ENCODE measurements at regions not wholly inside any gene's neighbourhood (a gene's known extent, or its start where the extent isn't known, plus 50 kb on each side); places are given as distances from the start of the nearest gene placed in this dataset.

DNA sequence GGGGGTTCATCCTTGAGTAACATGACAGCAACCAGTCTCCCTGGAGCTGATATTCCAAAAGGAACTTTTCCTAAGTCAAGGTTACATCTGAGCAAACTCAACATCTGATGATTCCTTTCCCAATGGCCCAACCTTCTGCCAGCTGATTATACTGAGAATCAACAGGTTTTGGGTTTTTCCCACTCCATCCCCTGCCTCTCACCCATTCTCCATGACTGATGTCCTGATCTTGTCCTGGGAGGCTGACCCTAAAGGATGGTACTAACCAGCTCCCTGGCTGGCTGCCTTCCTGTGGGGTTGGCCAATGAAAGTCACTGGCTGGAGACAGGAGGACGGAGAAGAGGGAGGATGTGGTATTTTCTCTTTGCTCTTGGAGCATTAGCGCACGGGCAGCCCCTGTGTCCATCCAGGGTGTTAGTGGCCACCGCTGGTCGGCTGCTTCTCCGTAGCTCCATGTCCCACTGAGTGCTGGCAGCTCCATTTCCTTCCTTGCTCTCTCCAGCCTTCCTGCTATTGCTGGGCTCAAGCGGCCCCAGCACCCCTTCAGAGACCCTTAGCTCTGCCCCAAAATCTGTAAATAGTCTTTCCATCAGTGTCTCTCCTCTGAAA lies 306.2 kb upstream of the PITRM1 start:
- 91% methylated on average over 7 of the region's 7 CpGs for WGBS (ENCODE audit: low lambda C conversion rate)
- POLR2A ChIA-PET, result no interaction called here
- no peaks in the 10 kb centered on the region for H4K20me1 ChIP-seq (ENCODE audit: insufficient read depth)

DNA sequence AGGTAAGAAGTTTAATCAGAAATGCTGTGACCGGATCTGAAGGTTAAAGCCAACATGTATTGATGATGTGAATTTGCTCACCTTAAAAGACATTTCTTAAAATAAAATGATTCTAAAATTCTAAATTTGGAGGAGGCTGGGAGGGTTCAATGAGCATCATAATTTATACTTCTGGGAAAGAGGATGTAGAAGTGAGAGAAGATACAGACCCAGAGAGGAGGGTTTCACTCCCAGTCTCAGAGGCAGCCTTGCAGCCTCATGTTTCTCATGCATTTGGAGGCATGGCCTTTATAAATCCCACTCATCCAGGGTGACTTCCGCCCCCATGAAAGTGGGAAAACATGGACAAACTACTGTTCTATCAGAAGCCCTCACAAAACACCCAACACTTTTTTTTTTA lies 305.6 kb upstream of the PITRM1 start:
- H3K27ac ChIP-seq (ENCODE audit: low read depth in 2 of 2, low read length in 1 of 2), result no peak overlapping the region
- no peak overlapping the region for H3K9ac ChIP-seq
- H2AFZ ChIP-seq (ENCODE audit: low read depth), result no peak overlapping the region
- no peaks in the 10 kb centered on the region for H3K36me3 ChIP-seq (replicated peaks in 1 of 2; ENCODE audit: control insufficient read depth in 1 of 2, insufficient read depth in 2 of 2, low read length in 1 of 2)
- DNase-seq, result no peak
- H3K9me2 ChIP-seq, result no peaks in the 10 kb centered on the region
- no peak for TF ChIP-seq FOSL2 (IDR thresholded peaks at IDR 0.05; ENCODE audit: borderline replicate concordance, low read depth)
- TF ChIP-seq TAF1 (IDR thresholded peaks at IDR 0.05; ENCODE audit: borderline replicate concordance, low read depth, low read length), result no peak
- TF ChIP-seq JUND (IDR thresholded peaks at IDR 0.05), result no peak
- TF ChIP-seq NFIC (IDR thresholded peaks at IDR 0.05; ENCODE audit: borderline replicate concordance), result no peak
- no peak for TF ChIP-seq NRF1 (IDR thresholded peaks at IDR 0.05; ENCODE audit: low read depth, low read length)
- TF ChIP-seq RCOR1 (IDR thresholded peaks at IDR 0.05; ENCODE audit: low read length), result no peak
- no peak for TF ChIP-seq CHD2 (IDR thresholded peaks at IDR 0.05; ENCODE audit: low read length, partially characterized antibody)
- no peak for TF ChIP-seq RFX5 (IDR thresholded peaks at IDR 0.05; ENCODE audit: low read length)
- TF ChIP-seq, protein P1, sequence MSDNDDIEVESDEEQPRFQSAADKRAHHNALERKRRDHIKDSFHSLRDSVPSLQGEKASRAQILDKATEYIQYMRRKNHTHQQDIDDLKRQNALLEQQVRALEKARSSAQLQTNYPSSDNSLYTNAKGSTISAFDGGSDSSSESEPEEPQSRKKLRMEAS (IDR thresholded peaks at IDR 0.05; ENCODE audit: low read depth), result no peak
- no peak for TF ChIP-seq SMC3 (IDR thresholded peaks at IDR 0.05; ENCODE audit: low read depth, low read length)
- TF ChIP-seq, protein P2, sequence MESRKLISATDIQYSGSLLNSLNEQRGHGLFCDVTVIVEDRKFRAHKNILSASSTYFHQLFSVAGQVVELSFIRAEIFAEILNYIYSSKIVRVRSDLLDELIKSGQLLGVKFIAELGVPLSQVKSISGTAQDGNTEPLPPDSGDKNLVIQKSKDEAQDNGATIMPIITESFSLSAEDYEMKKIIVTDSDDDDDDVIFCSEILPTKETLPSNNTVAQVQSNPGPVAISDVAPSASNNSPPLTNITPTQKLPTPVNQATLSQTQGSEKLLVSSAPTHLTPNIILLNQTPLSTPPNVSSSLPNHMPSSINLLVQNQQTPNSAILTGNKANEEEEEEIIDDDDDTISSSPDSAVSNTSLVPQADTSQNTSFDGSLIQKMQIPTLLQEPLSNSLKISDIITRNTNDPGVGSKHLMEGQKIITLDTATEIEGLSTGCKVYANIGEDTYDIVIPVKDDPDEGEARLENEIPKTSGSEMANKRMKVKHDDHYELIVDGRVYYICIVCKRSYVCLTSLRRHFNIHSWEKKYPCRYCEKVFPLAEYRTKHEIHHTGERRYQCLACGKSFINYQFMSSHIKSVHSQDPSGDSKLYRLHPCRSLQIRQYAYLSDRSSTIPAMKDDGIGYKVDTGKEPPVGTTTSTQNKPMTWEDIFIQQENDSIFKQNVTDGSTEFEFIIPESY (IDR thresholded peaks at IDR 0.05; ENCODE audit: borderline replicate concordance, low read depth), result no peak
- no peak for TF ChIP-seq FOXJ3 (CRISPR knock-in tag; IDR thresholded peaks at IDR 0.05)
- H3K27me3 ChIP-seq (ENCODE audit: insufficient read depth), result no peaks in the 10 kb centered on the region
- 92% methylated on average over 2 of the region's 2 CpGs for WGBS (ENCODE audit: low lambda C conversion rate)
- POLR2A ChIA-PET, result no interaction called here
- CTCF ChIA-PET, result interaction anchor here (1.0 kb wide), 1 partner anchor 76 kb away, joined by 3 read pairs; no protein-coding TSS in a partner anchor
- H3K79me2 ChIP-seq (ENCODE audit: insufficient read depth), result no peaks in the 10 kb centered on the region
- peaks cover 8% of the 10 kb centered on the region for H3F3A ChIP-seq (replicated peaks; ENCODE audit: insufficient read depth)
- H3K9me3 ChIP-seq, result no peaks in the 10 kb centered on the region
- peaks cover 0 to 9% of the 10 kb centered on the region in 2 experiments; a peak in 2 of 4 replicates for H3K4me1 ChIP-seq (ENCODE audit: control insufficient read depth in 1 of 2, insufficient read depth in 2 of 2, low read depth in 1 of 2, low read length in 1 of 2)
- H3K4me2 ChIP-seq, result no peak overlapping the region
- no peak overlapping the region for H3K4me3 ChIP-seq (ENCODE audit: low read depth in 2 of 2, low read length in 1 of 2)
- no peaks in the 10 kb centered on the region for H4K20me1 ChIP-seq (ENCODE audit: insufficient read depth)

More for the DNA sequence above, 306.2 kb upstream of the PITRM1 start:
- H3K4me1 ChIP-seq (ENCODE audit: control insufficient read depth in 1 of 2, insufficient read depth in 2 of 2, low read depth in 1 of 2, low read length in 1 of 2), result peaks cover 0 to 9% of the 10 kb centered on the region in 2 experiments; a peak in 2 of 4 replicates
- H3F3A ChIP-seq (replicated peaks; ENCODE audit: insufficient read depth), result peaks cover 8% of the 10 kb centered on the region
- no peak overlapping the region for H3K4me3 ChIP-seq (ENCODE audit: low read depth in 2 of 2, low read length in 1 of 2)
- H3K36me3 ChIP-seq (replicated peaks in 1 of 2; ENCODE audit: control insufficient read depth in 1 of 2, insufficient read depth in 2 of 2, low read length in 1 of 2), result no peaks in the 10 kb centered on the region
- H3K9ac ChIP-seq, result no peak overlapping the region
- no peaks in the 10 kb centered on the region for H3K9me3 ChIP-seq
- CTCF ChIA-PET, result no interaction called here
- no peak for TF ChIP-seq JUND (IDR thresholded peaks at IDR 0.05)
- no peak for TF ChIP-seq FOXJ3 (CRISPR knock-in tag; IDR thresholded peaks at IDR 0.05)
- TF ChIP-seq, protein P3, sequence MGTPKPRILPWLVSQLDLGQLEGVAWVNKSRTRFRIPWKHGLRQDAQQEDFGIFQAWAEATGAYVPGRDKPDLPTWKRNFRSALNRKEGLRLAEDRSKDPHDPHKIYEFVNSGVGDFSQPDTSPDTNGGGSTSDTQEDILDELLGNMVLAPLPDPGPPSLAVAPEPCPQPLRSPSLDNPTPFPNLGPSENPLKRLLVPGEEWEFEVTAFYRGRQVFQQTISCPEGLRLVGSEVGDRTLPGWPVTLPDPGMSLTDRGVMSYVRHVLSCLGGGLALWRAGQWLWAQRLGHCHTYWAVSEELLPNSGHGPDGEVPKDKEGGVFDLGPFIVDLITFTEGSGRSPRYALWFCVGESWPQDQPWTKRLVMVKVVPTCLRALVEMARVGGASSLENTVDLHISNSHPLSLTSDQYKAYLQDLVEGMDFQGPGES (IDR thresholded peaks at IDR 0.05; ENCODE audit: low read depth, low read length), result no peak
- no peak for TF ChIP-seq FOXM1 (IDR thresholded peaks at IDR 0.05; ENCODE audit: low read depth)
- TF ChIP-seq NRF1 (IDR thresholded peaks at IDR 0.05; ENCODE audit: low read depth, low read length), result no peak
- no peak for TF ChIP-seq RAD21 (IDR thresholded peaks at IDR 0.05; ENCODE audit: low read length)
- TF ChIP-seq ELF1 (IDR thresholded peaks at IDR 0.05), result no peak
- DNase-seq, result no peak
- no peak overlapping the region for H3K27ac ChIP-seq (ENCODE audit: low read depth in 2 of 2, low read length in 1 of 2)
- H3K9me2 ChIP-seq, result no peaks in the 10 kb centered on the region
- no peaks in the 10 kb centered on the region for H3K79me2 ChIP-seq (ENCODE audit: insufficient read depth)
- no peaks in the 10 kb centered on the region for H3K27me3 ChIP-seq (ENCODE audit: insufficient read depth)
- H2AFZ ChIP-seq (ENCODE audit: low read depth), result no peak overlapping the region
- H3K4me2 ChIP-seq, result no peak overlapping the region

All from SK-N-SH (cell line).